T-helper 17 cell (primary cell): ENCODE measurements at regions not wholly inside any gene's neighbourhood (a gene's known extent, or its start where the extent isn't known, plus 50 kb on each side); places are given as distances from the start of the nearest gene placed in this dataset.

ENCODE experiments used
- ATAC-seq: fragments of 150-1000 bp; cut with Tn5 transposase; 2 replicates; pipeline ENCODE4 v1.10.0; 2021; ENCODE audit warnings: mild to moderate bottlenecking, moderate library complexity
- DNase-seq, 3 donors: peaks; one replicate each; pipeline versions ENCODE4 v3.0.0 to v3.0.0-alpha.2; 2020 to 2021
- H3K9me3 ChIP-seq: one replicate; pipeline ENCODE4 v1.7.0; 2013; ENCODE audit warnings: low read length, mild to moderate bottlenecking; ENCODE audit not compliant: control insufficient read depth, poor library complexity, severe bottlenecking
- H3K27ac Mint-ChIP-seq: one replicate; pipeline ENCODE4 v1.8.0; 2022; ENCODE audit warnings: mild to moderate bottlenecking, moderate library complexity, mixed read lengths
- H3K27me3 Mint-ChIP-seq: one replicate; pipeline ENCODE4 v1.8.0; 2022; ENCODE audit warnings: mixed read lengths
- H3K36me3 Mint-ChIP-seq: one replicate; pipeline ENCODE4 v1.8.0; 2022; ENCODE audit warnings: low read depth, mixed read lengths
- H3K4me1 Mint-ChIP-seq: one replicate; pipeline ENCODE4 v1.8.0; 2022; ENCODE audit warnings: mild to moderate bottlenecking, mixed read lengths
- H3K4me3 Mint-ChIP-seq: one replicate; pipeline ENCODE4 v1.8.0; 2022; ENCODE audit warnings: mild to moderate bottlenecking, moderate library complexity, mixed read lengths

- peaks cover 74% of the 10 kb centered on the region for H3K27me3 Mint-ChIP-seq
- H3K9me3 ChIP-seq = no peaks in the 10 kb centered on the region
- no peak overlapping the region for H3K27ac Mint-ChIP-seq
- H3K4me1 Mint-ChIP-seq = peaks cover 4% of the 10 kb centered on the region
- H3K4me3 Mint-ChIP-seq = no peak overlapping the region
- peaks cover 3% of the 10 kb centered on the region for H3K36me3 Mint-ChIP-seq
- DNase-seq = no peak
- ATAC-seq = no peak
These were observed 106.8 kb downstream of the VPREB1 start for GRCh38 chr22:22351366-22351765.

GRCh38 chr22:22352371-22352999 lies 107.9 kb downstream of the VPREB1 start:
- H3K9me3 ChIP-seq = no peaks in the 10 kb centered on the region
- no peak overlapping the region for H3K4me3 Mint-ChIP-seq
- DNase-seq = no peak
- H3K4me1 Mint-ChIP-seq = peaks cover 11% of the 10 kb centered on the region
- ATAC-seq = no peak
- H3K27me3 Mint-ChIP-seq = peaks cover 80% of the 10 kb centered on the region
- peaks cover 4% of the 10 kb centered on the region for H3K36me3 Mint-ChIP-seq
- H3K27ac Mint-ChIP-seq = no peak overlapping the region

- peaks cover 4% of the 10 kb centered on the region for H3K36me3 Mint-ChIP-seq
- H3K4me1 Mint-ChIP-seq = peaks cover 11% of the 10 kb centered on the region
- peaks cover 80% of the 10 kb centered on the region for H3K27me3 Mint-ChIP-seq
- no peak overlapping the region for H3K27ac Mint-ChIP-seq
- H3K4me3 Mint-ChIP-seq = no peak overlapping the region
- ATAC-seq (no peak), DNase-seq (no peak)
- H3K9me3 ChIP-seq = no peaks in the 10 kb centered on the region
These were observed 110.7 kb downstream of the VPREB1 start for GRCh38 chr22:22355096-22355834.

GRCh38 chr22:22357024-22357883 lies 112.7 kb downstream of the VPREB1 start:
- peaks cover 78% of the 10 kb centered on the region for H3K27me3 Mint-ChIP-seq
- no peaks in the 10 kb centered on the region for H3K9me3 ChIP-seq
- peak overlapping the region; percentile 47 for H3K4me3 Mint-ChIP-seq
- H3K4me1 Mint-ChIP-seq = peaks cover 11% of the 10 kb centered on the region
- DNase-seq (peak; percentile 41 to 67 (median 49)), ATAC-seq (peak; percentile 91)
- peaks cover 4% of the 10 kb centered on the region for H3K36me3 Mint-ChIP-seq
- peak overlapping the region; percentile 61 for H3K27ac Mint-ChIP-seq

- Mint-ChIP-seq H3K4me1 (peaks cover 11% of the 10 kb centered on the region), H3K27me3 (peaks cover 82% of the 10 kb centered on the region), H3K4me3 (no peak overlapping the region), H3K27ac (no peak overlapping the region), H3K36me3 (peaks cover 4% of the 10 kb centered on the region)
- ATAC-seq (no peak), DNase-seq (no peak)
- H3K9me3 ChIP-seq = no peaks in the 10 kb centered on the region
These were observed 113.6 kb downstream of the VPREB1 start for GRCh38 chr22:22358152-22358551.

- Mint-ChIP-seq H3K4me1 (peaks cover 11% of the 10 kb centered on the region), H3K27me3 (peaks cover 82% of the 10 kb centered on the region), H3K36me3 (peaks cover 5% of the 10 kb centered on the region), H3K27ac (peak overlapping the region; percentile 47), H3K4me3 (no peak overlapping the region)
- H3K9me3 ChIP-seq = no peaks in the 10 kb centered on the region
- DNase-seq (no peak), ATAC-seq (no peak)
These were observed 114.1 kb downstream of the VPREB1 start for GRCh38 chr22:22358686-22359085.

GRCh38 chr22:22359465-22359864 lies 114.9 kb downstream of the VPREB1 start:
- ATAC-seq = no peak
- H3K9me3 ChIP-seq = no peaks in the 10 kb centered on the region
- Mint-ChIP-seq H3K4me3 (no peak overlapping the region), H3K27me3 (peaks cover 85% of the 10 kb centered on the region), H3K36me3 (peaks cover 7% of the 10 kb centered on the region), H3K27ac (no peak overlapping the region), H3K4me1 (peaks cover 11% of the 10 kb centered on the region)
- DNase-seq = no peak

GRCh38 chr22:22360014-22360413 lies 115.4 kb downstream of the VPREB1 start:
- ATAC-seq (no peak), DNase-seq (no peak)
- Mint-ChIP-seq H3K4me1 (peaks cover 9% of the 10 kb centered on the region), H3K27ac (no peak overlapping the region), H3K27me3 (peaks cover 85% of the 10 kb centered on the region), H3K36me3 (peaks cover 5% of the 10 kb centered on the region), H3K4me3 (no peak overlapping the region)
- no peaks in the 10 kb centered on the region for H3K9me3 ChIP-seq

GRCh38 chr22:22362311-22362710 lies 117.7 kb downstream of the VPREB1 start:
- Mint-ChIP-seq H3K36me3 (peaks cover 2% of the 10 kb centered on the region), H3K27me3 (peaks cover 92% of the 10 kb centered on the region), H3K4me1 (peaks cover 4% of the 10 kb centered on the region), H3K27ac (no peak overlapping the region), H3K4me3 (no peak overlapping the region)
- H3K9me3 ChIP-seq = no peaks in the 10 kb centered on the region
- ATAC-seq = no peak
- DNase-seq = no peak

GRCh38 chr22:22362936-22363335 lies 118.3 kb downstream of the VPREB1 start:
- Mint-ChIP-seq H3K4me1 (peaks cover 4% of the 10 kb centered on the region), H3K36me3 (peaks cover 2% of the 10 kb centered on the region), H3K27ac (no peak overlapping the region), H3K4me3 (no peak overlapping the region), H3K27me3 (peaks cover 92% of the 10 kb centered on the region)
- H3K9me3 ChIP-seq = no peaks in the 10 kb centered on the region
- ATAC-seq (peak; percentile 33), DNase-seq (no peak)

GRCh38 chr22:22364207-22364606 lies 119.6 kb downstream of the VPREB1 start:
- no peak for ATAC-seq
- no peak for DNase-seq
- H3K9me3 ChIP-seq = no peaks in the 10 kb centered on the region
- peaks cover 4% of the 10 kb centered on the region for H3K4me1 Mint-ChIP-seq
- peaks cover 88% of the 10 kb centered on the region for H3K27me3 Mint-ChIP-seq
- H3K27ac Mint-ChIP-seq = no peak overlapping the region
- H3K4me3 Mint-ChIP-seq = no peak overlapping the region
- H3K36me3 Mint-ChIP-seq = peaks cover 2% of the 10 kb centered on the region

- no peak overlapping the region for H3K27ac Mint-ChIP-seq
- peaks cover 87% of the 10 kb centered on the region for H3K27me3 Mint-ChIP-seq
- DNase-seq = no peak
- H3K4me3 Mint-ChIP-seq = no peak overlapping the region
- no peaks in the 10 kb centered on the region for H3K9me3 ChIP-seq
- H3K4me1 Mint-ChIP-seq = peaks cover 4% of the 10 kb centered on the region
- no peak for ATAC-seq
- H3K36me3 Mint-ChIP-seq = peaks cover 2% of the 10 kb centered on the region
These were observed 122.0 kb downstream of the VPREB1 start for GRCh38 chr22:22366537-22366936.

GRCh38 chr22:22368516-22368915 lies 123.9 kb downstream of the VPREB1 start:
- H3K27me3 Mint-ChIP-seq = peaks cover 86% of the 10 kb centered on the region

More at GRCh38 chr22:22368516-22368915, 123.9 kb downstream of the VPREB1 start:
- ATAC-seq (no peak), DNase-seq (no peak)
- H3K4me3 Mint-ChIP-seq = no peak overlapping the region
- H3K9me3 ChIP-seq = no peaks in the 10 kb centered on the region
- peaks cover 4% of the 10 kb centered on the region for H3K4me1 Mint-ChIP-seq
- H3K36me3 Mint-ChIP-seq = peaks cover 4% of the 10 kb centered on the region
- H3K27ac Mint-ChIP-seq = no peak overlapping the region
